HG02798 (cell line): ENCODE measurements at regions not wholly inside any gene's neighbourhood (a gene's known extent, or its start where the extent isn't known, plus 50 kb on each side); places are given as distances from the start of the nearest gene placed in this dataset.
"Not testable (repeated sequence)": the region's sequence is repeated elsewhere in the genome, so short reads cannot be mapped to it uniquely, and the experiment has no call there.

Source experiments
- ATAC-seq: cut with Tn5 transposase; IDR thresholded peaks from one replicate; pipeline ENCODE4 v1.9.1; 2021; ENCODE audit warnings: mild to moderate bottlenecking; ENCODE audit not compliant: unreplicated experiment, poor library complexity

DNA sequence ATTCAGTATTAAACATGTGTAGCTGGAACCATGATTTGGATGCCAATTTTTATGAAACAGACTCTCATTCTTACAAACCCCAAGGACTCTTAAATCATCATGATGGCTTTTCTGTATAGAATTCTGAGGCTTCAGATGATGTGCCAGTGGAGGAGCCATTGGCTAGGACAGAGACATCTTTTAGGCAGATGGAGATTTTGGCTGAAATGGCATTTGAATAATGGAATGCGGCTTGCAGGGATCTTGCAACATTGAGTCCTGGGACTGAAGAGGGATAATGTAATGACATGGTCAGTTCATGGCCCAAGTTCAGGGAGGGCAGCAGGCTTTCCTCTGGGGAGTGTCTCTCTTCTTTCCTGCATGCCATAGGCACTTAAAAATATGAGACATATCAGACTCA, 172.4 kb downstream of the ABCA8 start:
- no peak for ATAC-seq

DNA sequence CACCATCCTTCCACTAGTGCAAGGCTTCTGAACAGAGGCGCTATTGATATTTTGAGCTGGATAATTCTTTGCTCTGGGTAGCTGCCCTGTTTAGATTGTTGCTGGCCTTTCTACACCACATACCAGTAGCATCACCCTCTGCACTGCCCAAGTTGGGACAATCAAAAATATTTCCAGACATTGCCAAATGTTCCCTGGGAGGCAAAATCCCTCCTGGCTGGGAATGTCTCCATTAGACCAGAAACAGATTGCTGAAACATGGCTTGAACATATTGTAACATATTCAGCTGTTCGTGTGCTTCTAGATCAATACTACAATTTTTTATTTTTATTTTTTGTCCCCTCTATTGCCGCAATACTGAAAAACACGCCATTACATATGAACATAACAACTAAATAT, 174.6 kb downstream of the ABCA8 start:
- ATAC-seq: no peak

DNA sequence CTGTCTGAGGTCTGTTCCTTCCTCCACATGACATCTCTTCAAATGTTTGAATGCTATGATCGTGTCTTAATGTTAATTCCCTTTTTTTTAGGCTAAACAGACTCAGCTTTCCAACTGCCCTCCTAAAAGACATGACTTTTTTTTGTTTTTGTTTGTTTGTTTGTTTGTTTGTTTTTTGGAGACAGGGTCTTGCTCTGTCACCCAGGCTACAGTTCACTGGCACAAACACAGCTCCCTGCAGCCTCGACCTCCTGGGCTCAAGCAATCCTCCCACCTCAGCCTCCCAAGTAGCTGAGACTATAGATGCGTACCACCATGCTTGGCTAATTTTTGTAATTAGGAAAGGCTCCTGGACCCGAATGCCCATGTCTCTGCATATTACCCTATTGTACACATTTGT, 176.5 kb downstream of the ABCA8 start:
- no peak for ATAC-seq

DNA sequence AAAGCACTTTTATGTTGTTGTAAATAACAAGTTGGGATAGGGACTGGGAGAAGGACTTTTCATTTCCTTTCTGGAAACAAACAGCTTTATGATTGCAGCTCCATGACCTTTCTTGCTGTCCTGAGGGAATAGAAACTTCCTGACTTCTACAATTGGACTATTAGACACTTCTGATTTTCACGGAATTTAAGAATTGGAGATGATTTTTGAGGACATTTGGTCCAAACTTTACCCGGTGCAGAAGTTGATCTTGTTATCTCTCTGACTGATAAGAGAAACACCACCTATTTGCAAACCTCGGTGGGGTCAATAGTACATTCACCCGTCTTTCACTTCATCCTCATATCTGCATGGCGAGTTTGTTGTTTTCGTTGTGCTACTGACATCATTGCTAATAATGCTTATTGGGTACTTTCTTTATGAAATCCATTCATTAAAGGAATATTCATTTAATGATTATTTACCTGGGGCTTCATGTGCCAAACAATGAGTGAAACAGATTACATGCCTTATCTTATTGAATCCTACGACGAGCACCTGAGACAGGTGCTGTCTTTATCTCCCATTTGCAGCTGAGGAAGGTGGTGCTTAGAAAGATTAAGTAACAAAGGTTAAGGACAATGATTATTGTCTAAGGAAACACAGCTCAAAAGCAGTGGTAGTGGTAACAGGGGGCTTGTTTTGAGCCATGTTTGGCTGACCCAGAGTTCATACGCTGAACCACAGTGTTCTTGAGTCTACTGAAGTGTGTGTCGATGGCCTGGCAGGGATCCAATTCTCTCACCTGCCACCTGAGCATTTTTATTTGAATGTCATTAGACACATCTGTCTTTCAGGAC, 176.9 kb upstream of the FAM20A start:
- no peak for ATAC-seq

DNA sequence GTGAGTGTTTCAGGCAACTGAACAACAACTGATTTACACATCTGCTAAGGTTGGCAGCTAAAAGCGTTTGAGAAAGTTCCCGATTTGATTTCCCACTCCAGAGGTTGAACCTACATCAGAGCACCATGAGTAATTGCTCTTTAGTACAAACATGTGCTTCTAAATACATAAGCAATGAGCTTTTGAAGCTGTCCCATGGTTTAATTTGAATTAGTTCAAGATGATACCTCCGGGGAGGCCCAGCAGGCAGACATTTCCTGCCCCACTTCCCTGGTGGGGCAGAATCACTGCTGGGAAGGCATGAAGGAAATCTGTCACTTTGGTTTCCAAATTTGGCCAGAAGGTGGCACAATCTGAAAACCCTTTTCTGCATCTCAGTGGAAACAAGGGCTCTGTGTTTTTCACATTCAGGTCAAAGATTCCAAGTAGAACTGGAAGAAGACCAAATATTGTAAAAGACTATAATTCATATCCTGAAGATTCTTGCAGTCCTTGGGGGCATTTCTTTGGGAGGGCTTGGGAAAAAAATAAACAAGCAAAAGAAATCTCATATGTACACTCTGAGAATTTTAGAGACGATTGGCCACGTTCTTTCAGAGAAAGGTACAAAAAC, 176.2 kb upstream of the FAM20A start:
- ATAC-seq: peak; percentile 48

DNA sequence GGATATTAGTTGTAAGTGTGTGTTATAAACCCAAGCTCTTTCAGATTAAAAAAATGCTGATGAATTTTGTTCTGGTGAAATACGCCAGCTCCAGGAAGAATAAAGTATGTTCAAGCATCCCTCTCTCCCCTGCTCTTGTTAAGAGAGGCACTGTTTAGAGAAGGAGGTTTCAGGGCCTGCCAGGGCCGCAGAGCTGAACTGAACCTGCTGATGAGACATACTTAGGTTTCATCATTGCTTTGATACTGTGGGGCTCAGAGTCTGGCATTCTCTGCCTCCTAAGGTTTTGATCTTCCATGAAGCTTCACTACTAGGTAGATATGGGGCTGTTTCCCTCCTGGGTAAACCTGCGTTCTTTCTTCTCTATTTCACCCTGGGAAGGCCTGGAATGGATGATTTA, 175.3 kb upstream of the FAM20A start:
- ATAC-seq: no peak

DNA sequence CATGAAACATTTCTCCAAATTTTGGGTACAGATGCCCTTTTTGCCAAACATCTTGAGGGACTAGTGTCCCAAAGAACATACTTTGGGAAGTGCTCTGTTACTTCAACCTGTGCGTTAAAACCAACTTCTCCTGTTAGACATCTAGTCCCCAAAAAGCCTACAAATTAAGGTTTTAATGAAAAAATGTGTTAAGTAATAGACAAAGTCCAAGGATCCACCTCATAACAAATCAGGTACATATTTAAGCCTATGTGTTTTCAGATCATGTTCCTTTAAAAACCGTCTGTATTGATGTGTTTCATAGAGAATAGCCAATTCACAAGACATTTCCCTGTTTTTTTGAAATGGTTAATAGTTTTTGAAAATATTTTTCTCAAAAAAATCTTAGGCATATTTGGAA, 174.8 kb upstream of the FAM20A start:
- ATAC-seq: no peak

DNA sequence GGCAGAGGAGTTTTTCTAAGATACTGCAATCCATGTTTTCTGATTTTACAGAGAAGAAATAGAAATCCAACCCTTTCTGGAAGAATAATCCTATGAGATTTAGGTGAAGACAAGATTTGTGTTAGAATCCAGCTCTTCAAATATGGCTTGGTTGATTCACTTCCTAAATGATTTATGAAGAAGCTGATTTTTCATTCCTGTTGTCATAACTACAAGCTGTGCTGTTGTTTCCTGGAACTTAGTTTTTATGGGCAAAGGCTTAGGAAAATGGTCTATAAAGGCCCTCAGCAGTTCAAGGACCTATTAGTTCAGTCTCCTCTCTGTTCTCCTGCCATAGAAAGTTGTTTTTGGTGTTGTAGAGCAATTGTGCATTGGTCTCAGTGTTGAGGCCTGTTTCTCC, 174.2 kb upstream of the FAM20A start:
- ATAC-seq: no peak

DNA sequence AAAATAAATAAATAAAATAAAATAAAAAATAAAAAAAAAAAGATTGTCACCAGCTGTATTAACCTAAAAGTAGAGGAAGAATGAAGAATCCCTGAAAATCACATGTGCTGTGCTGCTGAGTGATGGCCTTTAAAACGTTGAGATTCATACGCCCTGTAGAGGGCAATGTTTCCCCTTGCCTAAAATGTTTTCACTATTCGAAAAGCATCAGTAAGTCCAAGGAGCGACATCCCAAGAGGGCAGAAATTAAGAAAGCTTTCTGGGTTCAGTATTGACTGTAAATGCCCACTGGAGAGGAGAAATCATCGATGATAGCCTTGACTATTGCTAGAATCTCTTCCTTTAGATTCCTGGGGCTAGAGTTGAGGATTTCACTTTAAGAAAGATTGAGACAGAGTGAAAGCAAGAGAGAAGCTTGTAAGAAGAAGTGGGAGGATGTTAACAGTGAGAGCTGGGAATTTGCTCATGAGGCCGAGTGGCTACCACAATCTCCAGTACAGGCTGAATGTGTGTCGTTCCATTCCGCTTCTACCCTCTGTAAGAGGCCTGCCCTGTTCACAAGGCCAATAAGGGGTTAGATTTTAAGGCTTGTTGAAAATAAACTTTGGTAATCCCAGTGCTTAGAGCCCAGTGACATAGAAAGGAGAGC, 170.8 kb upstream of the FAM20A start:
- peak; percentile 66 for ATAC-seq

DNA sequence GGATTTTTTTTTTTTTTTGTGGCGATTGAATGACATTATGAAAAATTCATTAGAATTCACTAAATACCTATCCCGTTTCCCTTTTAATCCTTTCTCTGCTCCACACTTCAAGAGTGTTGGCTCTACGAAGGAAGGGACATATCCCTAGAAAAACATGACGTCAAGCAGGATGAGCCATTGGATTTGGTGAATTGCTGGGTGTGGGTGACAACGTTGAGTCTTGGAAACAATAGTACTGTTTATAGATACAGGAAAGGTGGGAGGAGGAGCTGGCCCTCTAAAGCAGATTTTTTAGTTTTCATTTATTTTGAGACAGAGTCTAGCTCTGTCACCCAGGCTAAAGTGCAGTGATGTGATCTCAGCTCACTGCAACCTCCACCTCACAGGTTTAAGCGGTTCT, 167.6 kb upstream of the FAM20A start:
- ATAC-seq: no peak

DNA sequence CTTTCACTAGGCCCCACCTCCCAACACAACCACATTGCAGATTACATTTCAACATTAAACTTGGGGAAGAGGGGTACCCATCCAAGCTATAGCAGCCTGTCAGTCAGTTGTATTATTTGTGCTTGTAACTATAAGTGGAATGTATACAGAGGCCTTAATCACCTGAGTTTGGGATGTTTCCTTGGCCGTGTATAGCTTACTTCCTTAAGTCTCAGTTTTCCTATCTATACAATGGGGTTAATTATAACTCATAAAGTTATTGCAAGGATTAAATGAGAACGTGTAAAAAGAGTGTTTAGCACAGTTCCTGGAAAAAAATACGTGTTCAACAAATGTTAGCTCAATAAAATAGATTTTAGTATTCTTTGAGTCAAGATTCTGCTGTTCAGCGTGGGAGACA, 165.5 kb upstream of the FAM20A start:
- ATAC-seq: no peak

DNA sequence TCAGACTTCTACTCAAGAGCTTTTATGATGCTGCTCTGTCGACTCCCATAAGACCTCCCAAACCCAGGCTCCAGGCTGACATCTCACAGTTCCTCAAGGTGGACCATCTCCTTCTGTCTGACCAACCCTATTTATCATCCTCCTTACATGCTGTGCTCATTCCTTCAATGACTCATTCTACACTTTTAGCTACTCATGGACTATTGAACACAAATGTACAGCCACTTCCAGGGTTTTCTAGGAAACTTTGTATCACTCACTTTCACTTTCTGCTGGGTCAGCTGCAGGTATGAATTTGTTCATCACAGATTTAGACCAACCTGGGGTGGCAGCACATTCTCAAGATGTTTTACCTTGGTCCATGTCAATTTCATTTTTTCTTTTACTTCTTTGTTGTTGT, 162.4 kb upstream of the FAM20A start:
- ATAC-seq: no peak

DNA sequence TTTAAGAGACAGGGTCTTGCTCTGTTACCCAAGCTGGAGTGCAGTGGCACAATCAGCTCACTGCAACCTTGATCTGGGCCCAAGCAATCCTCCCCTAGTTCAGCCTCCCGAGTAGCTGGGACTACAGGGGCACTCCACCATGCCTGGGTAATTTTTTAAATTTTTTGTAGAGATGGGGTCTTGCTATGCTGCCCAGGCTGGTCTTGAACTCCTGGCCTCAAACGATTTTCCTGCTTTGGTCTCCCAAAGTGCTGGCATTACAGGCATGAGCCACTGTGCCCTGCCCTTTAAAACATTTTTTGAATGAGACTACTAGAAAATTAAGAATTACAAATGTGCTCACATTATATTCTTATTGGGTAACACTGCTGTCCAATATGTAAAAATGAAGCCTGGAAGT, 161.7 kb upstream of the FAM20A start:
- no peak for ATAC-seq

DNA sequence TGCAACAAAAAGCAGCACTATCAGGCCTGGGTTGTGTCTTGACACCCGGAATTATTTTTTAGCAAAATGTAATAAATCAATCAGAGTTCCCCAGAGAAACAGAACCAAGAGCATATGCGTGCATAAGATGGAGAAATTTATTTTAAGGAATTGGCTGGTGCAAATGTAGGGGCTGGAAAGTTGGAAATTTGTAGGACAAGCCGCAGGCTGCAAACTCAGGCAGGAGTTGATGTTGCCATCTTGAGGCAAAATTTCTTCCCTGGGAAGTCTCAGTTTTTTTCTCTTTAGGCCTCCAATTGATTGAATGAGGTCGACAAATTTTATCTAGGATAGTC, 158.9 kb upstream of the FAM20A start:
- ATAC-seq: no peak

DNA sequence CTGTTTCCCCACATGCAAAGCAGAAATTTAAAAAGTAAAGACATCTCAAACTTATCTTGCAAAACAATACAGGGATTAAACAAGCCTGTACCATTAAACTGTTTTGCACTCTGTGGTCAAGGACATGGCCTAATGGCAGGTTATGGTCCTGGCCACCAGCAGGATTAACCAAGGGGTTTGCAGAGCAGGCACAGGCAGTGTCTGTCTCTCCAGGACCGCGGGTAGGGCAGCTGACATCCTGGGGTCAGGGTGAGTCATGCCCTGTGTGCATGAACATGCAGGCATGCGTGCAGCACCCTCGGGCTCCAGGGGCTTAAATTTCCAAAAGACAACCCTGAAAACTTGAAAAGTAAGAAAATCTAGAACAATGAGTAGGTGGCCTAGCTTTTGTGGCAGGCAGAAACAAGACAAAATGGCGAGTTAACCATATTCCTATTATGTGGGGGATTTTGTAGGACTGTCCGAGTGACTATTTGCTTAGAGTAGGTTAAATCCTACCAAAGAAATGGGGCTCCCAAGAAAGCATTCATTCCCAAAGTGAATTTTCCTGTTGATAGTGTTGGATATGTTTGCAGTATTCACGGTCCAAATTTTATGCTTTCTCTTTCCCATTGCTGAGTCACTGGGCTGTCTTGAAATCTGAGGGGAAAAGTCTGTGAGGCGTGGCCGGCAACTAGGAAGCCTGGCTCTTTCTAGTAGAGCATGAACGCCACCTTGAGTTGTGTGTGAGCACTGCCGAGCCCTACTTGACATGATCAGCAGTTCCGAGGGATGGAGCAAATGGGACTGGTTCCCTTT, 158.4 kb upstream of the FAM20A start:
- peak; percentile 75 for ATAC-seq

DNA sequence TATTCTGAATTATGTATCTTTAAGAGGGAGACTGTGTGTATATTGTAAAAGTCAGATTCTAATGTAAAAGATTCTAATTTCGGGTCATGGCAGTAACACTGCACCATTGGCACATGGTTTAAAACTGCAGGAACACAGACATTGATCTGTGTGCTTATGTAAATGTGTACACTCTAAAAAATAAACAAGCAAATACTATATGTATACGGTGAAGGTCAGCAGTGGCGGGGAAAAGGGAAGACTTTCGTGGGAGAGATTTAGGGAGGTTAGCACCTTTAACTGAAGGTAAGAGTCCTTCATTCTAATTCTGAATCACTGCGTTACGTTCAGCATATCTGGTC, 157.8 kb upstream of the FAM20A start:
- no peak for ATAC-seq

DNA sequence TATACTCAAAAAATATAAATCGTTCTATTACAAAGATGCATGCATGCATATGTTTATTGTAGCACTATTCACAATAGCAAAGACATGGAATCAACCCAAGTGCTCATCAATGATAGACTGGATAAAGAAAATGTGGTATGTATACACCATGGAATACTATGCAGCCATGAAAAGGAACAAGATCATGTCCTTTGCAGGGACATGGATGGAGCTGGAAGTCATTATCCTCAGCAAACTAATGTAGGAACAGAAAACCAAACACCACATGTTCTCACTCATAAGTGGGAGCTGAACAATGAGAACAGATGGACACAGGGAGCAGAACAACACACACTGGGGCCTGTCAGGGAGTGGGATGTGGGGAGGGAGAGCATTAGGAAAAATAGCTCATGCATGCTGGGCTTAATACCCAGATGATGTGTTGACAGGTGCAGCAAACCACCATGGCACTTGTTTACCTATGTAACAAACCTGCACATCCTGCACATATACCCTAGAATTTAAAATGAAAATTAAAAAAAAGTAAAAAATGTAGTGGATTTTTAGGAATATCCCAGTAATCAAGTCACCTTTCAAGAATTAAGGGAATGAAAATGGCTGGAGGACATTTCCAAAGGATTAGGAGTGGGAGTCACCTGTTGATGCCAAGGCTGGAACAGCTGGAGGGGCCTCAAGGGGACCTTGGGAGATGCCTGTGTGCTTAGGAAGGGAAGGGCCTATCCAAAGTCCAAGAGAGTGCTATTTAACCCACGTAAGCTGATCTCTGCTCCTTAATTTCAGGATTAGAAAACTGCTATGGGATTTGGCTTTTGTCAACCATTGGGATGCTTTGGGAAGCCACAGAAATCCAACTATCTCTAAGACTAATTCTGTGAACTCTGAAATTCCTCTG, 156.9 kb upstream of the FAM20A start:
- ATAC-seq: not testable (repeated sequence)

DNA sequence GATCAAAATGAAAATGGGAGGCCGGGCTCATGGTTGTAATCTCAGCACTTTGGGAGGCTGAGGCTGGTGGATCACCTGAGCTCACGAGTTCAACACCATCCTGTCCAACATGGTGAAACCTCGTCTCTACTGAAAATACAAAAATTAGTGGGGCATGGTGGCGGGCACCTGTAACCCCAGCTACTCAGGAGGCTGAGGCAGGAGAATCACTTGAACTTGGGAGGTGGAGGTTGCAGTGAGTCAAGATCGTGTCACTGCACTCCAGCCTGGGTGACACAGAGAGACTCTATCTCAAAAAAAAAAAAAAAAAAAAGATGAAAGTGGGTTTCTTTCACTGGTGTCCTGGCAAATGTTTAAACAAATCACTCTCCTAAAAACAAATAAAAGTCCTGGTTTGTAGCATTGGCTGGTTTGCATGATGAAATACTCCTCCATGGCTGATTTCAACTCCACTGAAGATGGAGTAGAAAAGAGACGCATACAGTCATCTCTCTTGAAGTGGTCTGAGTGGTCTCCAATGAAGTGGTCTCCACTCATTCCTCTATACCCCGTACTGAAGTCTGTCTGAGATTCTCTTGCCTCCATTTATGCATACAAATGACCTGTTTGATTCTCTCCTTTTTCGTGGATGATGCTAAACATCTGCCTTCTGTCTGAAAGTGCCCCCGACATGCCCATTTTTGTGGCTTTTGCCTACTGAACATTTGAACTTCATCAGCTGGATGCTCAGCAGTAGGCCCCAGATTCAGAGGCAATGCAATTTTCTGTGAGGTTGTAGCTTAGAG, 153.0 kb upstream of the FAM20A start:
- no peak for ATAC-seq

DNA sequence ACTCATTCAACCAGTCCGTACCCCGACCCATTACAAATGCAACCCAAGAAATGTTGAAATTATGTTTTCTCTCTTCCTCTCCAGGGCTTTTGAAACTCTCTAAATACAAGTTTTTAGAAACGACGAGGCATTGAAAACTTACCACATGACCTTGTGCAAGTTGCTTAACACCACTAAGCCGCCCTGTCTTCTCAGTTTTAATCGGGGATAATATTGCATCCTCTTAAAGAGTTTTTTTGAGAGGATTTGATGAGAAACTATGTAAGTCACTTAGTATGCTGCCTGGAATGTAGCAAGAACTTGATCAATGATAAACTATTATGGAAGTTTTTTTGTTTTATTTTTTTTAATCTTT, 149.0 kb upstream of the FAM20A start:
- no peak for ATAC-seq
